ENCODE measurements at regions not wholly inside any gene's neighbourhood (a gene's known extent, or its start where the extent isn't known, plus 50 kb on each side); places are given as distances from the start of the nearest gene placed in this dataset.

DNA sequence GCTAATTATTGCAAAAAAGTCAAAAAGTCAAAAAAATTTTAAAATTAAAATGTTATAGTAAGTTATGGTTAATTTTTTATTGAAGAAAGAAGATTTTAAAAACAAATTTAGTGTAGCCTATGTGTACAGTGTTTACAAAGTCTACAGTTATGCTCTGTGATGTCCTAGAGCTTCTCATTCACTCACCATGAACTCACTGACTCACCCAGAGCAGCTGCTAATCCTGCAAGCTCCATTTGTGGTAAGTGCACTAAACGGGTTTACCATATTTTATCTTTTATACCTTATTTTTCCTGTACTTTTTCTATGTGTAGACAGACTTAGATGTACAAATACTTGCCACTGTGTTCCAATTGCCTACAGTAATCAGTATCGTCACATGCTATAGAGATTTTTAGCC lies 788.2 kb downstream of the DSC3 start:
- ChIA-PET POLR2A (no interaction called here), CTCF (no interaction called here)
- no peaks in the 10 kb centered on the region for H3K9me3 ChIP-seq
- DNase-seq (ENCODE audit: low read depth in 1 of 2, low spot score in 1 of 2) (no peak), ATAC-seq (no peak), FAIRE-seq (no peak)
- TF ChIP-seq EHMT2 (IDR thresholded peaks at IDR 0.05; ENCODE audit: low read depth) (no peak), FOSL2 (IDR thresholded peaks at IDR 0.05) (no peak), FOSL2 (CRISPR knock-in tag; IDR thresholded peaks at IDR 0.05) (no peak), CBX8 (IDR thresholded peaks at IDR 0.05) (no peak), FOSB (CRISPR knock-in tag; IDR thresholded peaks at IDR 0.05) (no peak), RAD21 (conservative IDR thresholded peaks at IDR 0.05 in 1 of 2, IDR thresholded peaks at IDR 0.05 in 1 of 2) (no peak), GATA3 (IDR thresholded peaks at IDR 0.05; ENCODE audit: borderline replicate concordance) (no peak), RFX5 (IDR thresholded peaks at IDR 0.05) (no peak), RNF2 (IDR thresholded peaks at IDR 0.05; ENCODE audit: borderline replicate concordance, low read depth) (no peak), KDM1A (IDR thresholded peaks at IDR 0.05; ENCODE audit: low read depth) (no peak), MAZ (IDR thresholded peaks at IDR 0.05; ENCODE audit: borderline replicate concordance, low read depth, low read length) (no peak), EHF (CRISPR knock-in tag; IDR thresholded peaks at IDR 0.05) (no peak), CHD4 (IDR thresholded peaks at IDR 0.05; ENCODE audit: borderline replicate concordance) (no peak), ZSCAN20 (CRISPR knock-in tag; IDR thresholded peaks at IDR 0.05) (no peak), CHD2 (IDR thresholded peaks at IDR 0.05; ENCODE audit: low read length, partially characterized antibody) (no peak), NR3C1 (IDR thresholded peaks at IDR 0.05) (no peak), FOXS1 (CRISPR knock-in tag; IDR thresholded peaks at IDR 0.05) (no peak), ZNF302 (CRISPR knock-in tag; IDR thresholded peaks at IDR 0.05) (no peak)
- TF ChIP-seq, protein P1, sequence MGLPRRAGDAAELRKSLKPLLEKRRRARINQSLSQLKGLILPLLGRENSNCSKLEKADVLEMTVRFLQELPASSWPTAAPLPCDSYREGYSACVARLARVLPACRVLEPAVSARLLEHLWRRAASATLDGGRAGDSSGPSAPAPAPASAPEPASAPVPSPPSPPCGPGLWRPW (IDR thresholded peaks at IDR 0.05): no peak
- H3K4me1 ChIP-seq: no peaks in the 10 kb centered on the region
- H3K27ac ChIP-seq: no peak overlapping the region
- 47% methylated on average over 2 of the region's 2 CpGs for WGBS (ENCODE audit: missing lambda C conversion rate)
- H3K4me3 ChIP-seq: no peak overlapping the region
- no peak overlapping the region for H3K4me2 ChIP-seq

DNA sequence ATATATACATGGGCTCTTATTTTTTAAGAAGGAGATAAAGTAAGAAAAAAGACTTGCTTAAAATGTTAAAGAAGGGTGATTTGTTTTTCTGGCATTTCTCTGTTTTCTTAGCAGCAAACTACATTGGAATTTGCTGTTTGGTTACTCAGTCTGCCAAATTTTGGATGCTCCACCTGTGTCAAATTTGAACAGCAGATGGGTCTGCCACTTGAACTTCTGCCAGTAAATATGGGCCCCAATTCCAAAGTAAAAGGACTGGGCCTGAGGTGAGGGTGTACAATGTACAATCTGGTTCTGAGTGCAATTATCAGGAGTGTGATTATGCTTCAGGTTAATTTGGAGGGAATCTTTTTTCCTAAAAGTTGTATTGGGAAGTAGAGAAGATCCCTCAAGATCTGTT lies 794.5 kb downstream of the DSC3 start:
- no peaks in the 10 kb centered on the region for H3K4me1 ChIP-seq
- DNase-seq (ENCODE audit: low read depth in 1 of 2, low spot score in 1 of 2) (no peak), FAIRE-seq (no peak), ATAC-seq (no peak)
- H3K4me2 ChIP-seq: no peak overlapping the region
- no peak for TF ChIP-seq HOXB13 (CRISPR knock-in tag; IDR thresholded peaks at IDR 0.05; ENCODE audit: low read depth)
- TF ChIP-seq, protein P2, sequence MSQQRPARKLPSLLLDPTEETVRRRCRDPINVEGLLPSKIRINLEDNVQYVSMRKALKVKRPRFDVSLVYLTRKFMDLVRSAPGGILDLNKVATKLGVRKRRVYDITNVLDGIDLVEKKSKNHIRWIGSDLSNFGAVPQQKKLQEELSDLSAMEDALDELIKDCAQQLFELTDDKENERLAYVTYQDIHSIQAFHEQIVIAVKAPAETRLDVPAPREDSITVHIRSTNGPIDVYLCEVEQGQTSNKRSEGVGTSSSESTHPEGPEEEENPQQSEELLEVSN (IDR thresholded peaks at IDR 0.05; ENCODE audit: borderline replicate concordance, low read depth): no peak
- TF ChIP-seq RNF2 (IDR thresholded peaks at IDR 0.05; ENCODE audit: borderline replicate concordance, low read depth): no peak
- no peak for TF ChIP-seq POLR2AphosphoS2 (conservative IDR thresholded peaks at IDR 0.05; ENCODE audit: low read length)
- no peak for TF ChIP-seq ZSCAN20 (CRISPR knock-in tag; IDR thresholded peaks at IDR 0.05)
- no peaks in the 10 kb centered on the region for H3K9me3 ChIP-seq
- ChIA-PET CTCF (no interaction called here), POLR2A (no interaction called here)
- H3K27ac ChIP-seq: no peak overlapping the region
- H3K4me3 ChIP-seq: no peak overlapping the region

DNA sequence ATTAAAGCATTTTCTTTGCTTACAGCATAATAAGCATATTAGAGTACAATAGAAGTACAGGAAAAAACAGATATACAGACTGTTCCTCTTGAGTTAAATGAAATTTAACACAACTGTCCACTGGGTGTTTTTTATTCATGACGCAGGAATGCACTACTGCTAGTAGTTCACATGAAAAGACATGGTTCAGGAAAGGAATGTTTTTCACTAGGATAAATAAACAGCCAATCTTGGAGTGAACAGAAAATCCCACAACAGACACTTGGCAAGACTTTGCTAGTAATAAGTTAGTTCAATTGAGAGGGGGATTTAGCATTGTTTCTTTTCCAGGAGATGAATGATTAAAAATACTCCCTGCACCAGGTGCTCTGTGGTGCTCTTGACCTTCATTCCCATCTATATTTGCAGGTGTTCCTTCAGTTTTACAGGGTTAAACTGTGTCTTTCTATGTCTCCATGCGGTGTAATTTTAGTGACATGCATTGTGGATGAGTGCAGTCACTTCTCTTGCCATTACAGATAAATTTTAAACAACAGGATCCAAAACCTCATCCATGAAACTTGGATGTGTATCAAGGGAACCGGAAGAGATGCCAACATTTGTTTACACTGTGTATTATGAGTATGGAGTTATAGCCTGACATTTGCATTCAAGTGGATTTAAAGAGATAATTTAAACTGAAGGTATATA lies 796.6 kb downstream of the DSC3 start:
- POLR2A ChIA-PET: no interaction called here
- CTCF ChIA-PET: no interaction called here
- FAIRE-seq: no peak
- Histone ChIP-seq H3K27ac (no peak overlapping the region), H3K9me3 (no peaks in the 10 kb centered on the region), H3K4me3 (no peak overlapping the region), H3K4me1 (no peaks in the 10 kb centered on the region), H3K4me2 (no peak overlapping the region)
- no peak for ATAC-seq
- 8% methylated on average over 3 of the region's 3 CpGs for WGBS (ENCODE audit: missing lambda C conversion rate)
- DNase-seq (ENCODE audit: low read depth in 1 of 2, low spot score in 1 of 2): no peak
- TF ChIP-seq ZNF302 (CRISPR knock-in tag; IDR thresholded peaks at IDR 0.05) (no peak), CBX2 (IDR thresholded peaks at IDR 0.05; ENCODE audit: borderline replicate concordance, low read depth) (no peak), FOSB (CRISPR knock-in tag; IDR thresholded peaks at IDR 0.05) (no peak), TP53 (CRISPR knock-in tag; IDR thresholded peaks at IDR 0.05) (no peak), MYC (IDR thresholded peaks at IDR 0.05; ENCODE audit: borderline replicate concordance, low read length) (no peak), NPAS2 (CRISPR knock-in tag; IDR thresholded peaks at IDR 0.05; ENCODE audit: borderline replicate concordance) (no peak), MAFK (IDR thresholded peaks at IDR 0.05; ENCODE audit: partially characterized antibody) (no peak), CBX8 (IDR thresholded peaks at IDR 0.05) (no peak), CHD4 (IDR thresholded peaks at IDR 0.05; ENCODE audit: borderline replicate concordance) (no peak), TFCP2L1 (CRISPR knock-in tag; IDR thresholded peaks at IDR 0.05) (no peak), JUN (IDR thresholded peaks at IDR 0.05) (no peak)
- TF ChIP-seq, protein P3, sequence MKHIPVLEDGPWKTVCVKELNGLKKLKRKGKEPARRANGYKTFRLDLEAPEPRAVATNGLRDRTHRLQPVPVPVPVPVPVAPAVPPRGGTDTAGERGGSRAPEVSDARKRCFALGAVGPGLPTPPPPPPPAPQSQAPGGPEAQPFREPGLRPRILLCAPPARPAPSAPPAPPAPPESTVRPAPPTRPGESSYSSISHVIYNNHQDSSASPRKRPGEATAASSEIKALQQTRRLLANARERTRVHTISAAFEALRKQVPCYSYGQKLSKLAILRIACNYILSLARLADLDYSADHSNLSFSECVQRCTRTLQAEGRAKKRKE (CRISPR knock-in tag; IDR thresholded peaks at IDR 0.05; ENCODE audit: low read depth): no peak
- TF ChIP-seq, protein P4, sequence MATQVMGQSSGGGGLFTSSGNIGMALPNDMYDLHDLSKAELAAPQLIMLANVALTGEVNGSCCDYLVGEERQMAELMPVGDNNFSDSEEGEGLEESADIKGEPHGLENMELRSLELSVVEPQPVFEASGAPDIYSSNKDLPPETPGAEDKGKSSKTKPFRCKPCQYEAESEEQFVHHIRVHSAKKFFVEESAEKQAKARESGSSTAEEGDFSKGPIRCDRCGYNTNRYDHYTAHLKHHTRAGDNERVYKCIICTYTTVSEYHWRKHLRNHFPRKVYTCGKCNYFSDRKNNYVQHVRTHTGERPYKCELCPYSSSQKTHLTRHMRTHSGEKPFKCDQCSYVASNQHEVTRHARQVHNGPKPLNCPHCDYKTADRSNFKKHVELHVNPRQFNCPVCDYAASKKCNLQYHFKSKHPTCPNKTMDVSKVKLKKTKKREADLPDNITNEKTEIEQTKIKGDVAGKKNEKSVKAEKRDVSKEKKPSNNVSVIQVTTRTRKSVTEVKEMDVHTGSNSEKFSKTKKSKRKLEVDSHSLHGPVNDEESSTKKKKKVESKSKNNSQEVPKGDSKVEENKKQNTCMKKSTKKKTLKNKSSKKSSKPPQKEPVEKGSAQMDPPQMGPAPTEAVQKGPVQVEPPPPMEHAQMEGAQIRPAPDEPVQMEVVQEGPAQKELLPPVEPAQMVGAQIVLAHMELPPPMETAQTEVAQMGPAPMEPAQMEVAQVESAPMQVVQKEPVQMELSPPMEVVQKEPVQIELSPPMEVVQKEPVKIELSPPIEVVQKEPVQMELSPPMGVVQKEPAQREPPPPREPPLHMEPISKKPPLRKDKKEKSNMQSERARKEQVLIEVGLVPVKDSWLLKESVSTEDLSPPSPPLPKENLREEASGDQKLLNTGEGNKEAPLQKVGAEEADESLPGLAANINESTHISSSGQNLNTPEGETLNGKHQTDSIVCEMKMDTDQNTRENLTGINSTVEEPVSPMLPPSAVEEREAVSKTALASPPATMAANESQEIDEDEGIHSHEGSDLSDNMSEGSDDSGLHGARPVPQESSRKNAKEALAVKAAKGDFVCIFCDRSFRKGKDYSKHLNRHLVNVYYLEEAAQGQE (IDR thresholded peaks at IDR 0.05): no peak
- TF ChIP-seq, protein P1 (IDR thresholded peaks at IDR 0.05): no peak
